HUDEP-2 (cell line): ENCODE measurements at regions not wholly inside any gene's neighbourhood (a gene's known extent, or its start where the extent isn't known, plus 50 kb on each side); places are given as distances from the start of the nearest gene placed in this dataset.
"Not testable (repeated sequence)": the region's sequence is repeated elsewhere in the genome, so short reads cannot be mapped to it uniquely, and the experiment has no call there.

Experiments
- DNase-seq, 76 experiments: peaks; one replicate each; lab custom pipeline; 2025; ENCODE audit not compliant: unreplicated experiment in 76 of 76; lab: John Stamatoyannopoulos, UW

- DNase-seq: no peak
These were observed 417.5 kb downstream of the RSL24D1 start for GRCh38 chr15:54779271-54779670.

GRCh38 chr15:54776410-54776809 is 420.3 kb downstream of the RSL24D1 start:
- DNase-seq: no peak

- no peak for DNase-seq
These were observed 424.1 kb downstream of the RSL24D1 start for GRCh38 chr15:54772663-54773062.

GRCh38 chr15:54749461-54749860 is 447.3 kb downstream of the RSL24D1 start:
- not testable (repeated sequence) for DNase-seq

GRCh38 chr15:54722342-54722986 is 474.3 kb downstream of the RSL24D1 start:
- DNase-seq: no peak

- DNase-seq: no peak
These were observed 477.4 kb downstream of the RSL24D1 start for GRCh38 chr15:54719325-54719724.

- no peak for DNase-seq
These were observed 488.7 kb downstream of the RSL24D1 start for GRCh38 chr15:54707805-54708752.

GRCh38 chr15:54687628-54688027 is 509.1 kb downstream of the RSL24D1 start:
- no peak for DNase-seq
